ENCODE measurements at regions not wholly inside any gene's neighbourhood (a gene's known extent, or its start where the extent isn't known, plus 50 kb on each side); places are given as distances from the start of the nearest gene placed in this dataset.

DNA sequence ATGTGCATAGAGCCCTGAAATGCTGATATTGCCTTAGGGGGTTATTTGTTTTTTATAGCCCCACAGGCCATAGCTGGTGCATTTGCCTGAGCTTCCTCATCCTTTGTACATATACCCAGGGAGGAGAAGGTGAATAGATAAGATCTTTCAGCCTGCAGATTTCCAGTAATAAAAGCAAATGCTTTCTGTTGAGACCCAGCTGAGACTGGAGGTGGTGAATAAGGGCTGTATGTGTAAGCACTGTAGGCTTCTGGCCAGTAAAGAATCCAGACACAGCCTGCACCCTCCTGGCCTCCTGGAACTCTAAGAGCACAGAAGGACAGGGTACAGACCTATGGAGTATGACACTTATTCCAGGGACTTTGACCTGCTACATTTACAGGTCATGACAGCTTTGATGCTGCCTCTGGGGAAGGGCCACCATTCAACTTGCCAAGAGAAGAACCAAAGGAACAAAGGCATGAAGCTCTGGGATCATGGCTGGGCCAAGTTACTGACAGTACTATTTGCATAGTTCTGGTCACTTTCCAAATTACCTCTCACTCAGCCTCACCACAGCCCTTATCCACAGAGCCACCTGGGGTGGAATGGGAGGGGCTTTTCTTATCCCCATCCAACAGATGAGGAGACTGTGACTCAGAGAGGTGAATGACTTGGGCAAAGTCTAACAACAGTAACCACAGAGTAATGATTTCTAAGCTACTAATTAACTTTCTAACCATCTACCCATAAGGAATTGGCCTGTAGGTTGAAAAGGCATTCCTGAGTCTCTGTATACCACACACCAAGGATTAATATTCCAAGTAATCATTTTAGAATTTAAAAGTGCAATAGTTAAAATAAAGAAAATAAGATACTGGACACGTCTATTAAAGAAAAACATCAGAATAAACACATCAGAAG lies 604.5 kb upstream of the KLF4 start:
- TF ChIP-seq MAFK (IDR thresholded peaks at IDR 0.05; ENCODE audit: low read depth, low read length) (no peak), CTCF (conservative IDR thresholded peaks at IDR 0.05; ENCODE audit: low read depth, low read length) (no peak), POLR2A (IDR thresholded peaks at IDR 0.05; ENCODE audit: low read depth, low read length) (no peak), USF2 (IDR thresholded peaks at IDR 0.05; ENCODE audit: low read depth, low read length) (no peak), CEBPB (IDR thresholded peaks at IDR 0.05; ENCODE audit: low read depth, low read length) (no peak)
